ENCODE measurements at regions not wholly inside any gene's neighbourhood (a gene's known extent, or its start where the extent isn't known, plus 50 kb on each side); places are given as distances from the start of the nearest gene placed in this dataset.

- POLR2A ChIA-PET = no interaction called here
- Histone ChIP-seq H3K9me3 (ENCODE audit: control insufficient read depth, insufficient read depth, low read depth, low read length) (no peaks in the 10 kb centered on the region), H3K4me1 (ENCODE audit: control insufficient read depth, insufficient read depth, low read length) (no peaks in the 10 kb centered on the region), H3K27ac (ENCODE audit: extremely low read depth, low read depth, low read length) (no peak overlapping the region), H3K36me3 (ENCODE audit: control insufficient read depth in 2 of 2, insufficient read depth in 1 of 2, low read length in 2 of 2) (no peaks in the 10 kb centered on the region), H3K4me3 (ENCODE audit: low read depth, low read length) (no peak overlapping the region)
- CTCF ChIA-PET = interaction anchor here (1.1 kb wide), 1 partner anchor 208 kb away, joined by 3 read pairs; no protein-coding TSS in a partner anchor
- no peak for TF ChIP-seq KLF7 (tag by site-specific recombination; IDR thresholded peaks at IDR 0.05; ENCODE audit: borderline replicate concordance)
- no peak for TF ChIP-seq ZNF560 (tag by site-specific recombination; IDR thresholded peaks at IDR 0.05; ENCODE audit: borderline replicate concordance)
- TF ChIP-seq OVOL3 (tag by site-specific recombination; IDR thresholded peaks at IDR 0.05) = no peak
- TF ChIP-seq ZNF558 (tag by site-specific recombination; IDR thresholded peaks at IDR 0.05) = no peak
- TF ChIP-seq ZNF843 (tag by site-specific recombination; IDR thresholded peaks at IDR 0.05) = no peak
- TF ChIP-seq PRDM10 (tag by site-specific recombination; IDR thresholded peaks at IDR 0.05) = no peak
- TF ChIP-seq ZXDB (tag by site-specific recombination; IDR thresholded peaks at IDR 0.05) = no peak
- no peak for TF ChIP-seq ZNF311 (tag by site-specific recombination; IDR thresholded peaks at IDR 0.05; ENCODE audit: borderline replicate concordance)
- TF ChIP-seq ZNF600 (tag by site-specific recombination; IDR thresholded peaks at IDR 0.05) = no peak
- no peak for TF ChIP-seq PRDM4 (tag by site-specific recombination; IDR thresholded peaks at IDR 0.05)
- no peak for TF ChIP-seq ZNF24 (tag by site-specific recombination; IDR thresholded peaks at IDR 0.05)
Measured at GRCh38 chr16:52705122-52705521, 158.2 kb upstream of the TOX3 start.

- CTCF ChIA-PET = no interaction called here
Measured at GRCh38 chr16:52697971-52698370, 151.0 kb upstream of the TOX3 start.

More at GRCh38 chr16:52697971-52698370, 151.0 kb upstream of the TOX3 start:
- POLR2A ChIA-PET = no interaction called here
- TF ChIP-seq HIC1 (tag by site-specific recombination; IDR thresholded peaks at IDR 0.05) = no peak
- TF ChIP-seq ZNF658 (tag by site-specific recombination; IDR thresholded peaks at IDR 0.05) = no peak
- TF ChIP-seq ZNF10 (tag by site-specific recombination; IDR thresholded peaks at IDR 0.05) = no peak
- H3K9me3 ChIP-seq (ENCODE audit: control insufficient read depth, insufficient read depth, low read depth, low read length) = no peaks in the 10 kb centered on the region
- no peak overlapping the region for H3K4me3 ChIP-seq (ENCODE audit: low read depth, low read length)
- no peaks in the 10 kb centered on the region for H3K36me3 ChIP-seq (ENCODE audit: control insufficient read depth in 2 of 2, insufficient read depth in 1 of 2, low read length in 2 of 2)
- H3K4me1 ChIP-seq (ENCODE audit: control insufficient read depth, insufficient read depth, low read length) = no peaks in the 10 kb centered on the region
- H3K27ac ChIP-seq (ENCODE audit: extremely low read depth, low read depth, low read length) = no peak overlapping the region

Data from HEK293 (cell line).